GM18870 (cell line): ENCODE measurements at regions not wholly inside any gene's neighbourhood (a gene's known extent, or its start where the extent isn't known, plus 50 kb on each side); places are given as distances from the start of the nearest gene placed in this dataset.
A peak's percentile ranks its signal among the peaks of the same experiment; 100 is the strongest.

Experiments used
- ATAC-seq: cut with Tn5 transposase; IDR thresholded peaks from one replicate; pipeline ENCODE4 v1.9.1; 2021; ENCODE audit warnings: moderate library complexity; ENCODE audit not compliant: unreplicated experiment

- ATAC-seq: no peak
These were observed 212.0 kb downstream of the DMRT2 start for GRCh38 chr9:1261879-1262766.

- ATAC-seq: peak; percentile 95
These were observed 217.0 kb downstream of the DMRT2 start for GRCh38 chr9:1267141-1267570.

- no peak for ATAC-seq
These were observed 217.4 kb downstream of the DMRT2 start for GRCh38 chr9:1267581-1267980.

GRCh38 chr9:1269533-1270315 lies 219.6 kb downstream of the DMRT2 start:
- no peak for ATAC-seq

- no peak for ATAC-seq
These were observed 221.2 kb downstream of the DMRT2 start for GRCh38 chr9:1271367-1271766.

- no peak for ATAC-seq
These were observed 221.6 kb downstream of the DMRT2 start for GRCh38 chr9:1271786-1272185.

- ATAC-seq: no peak
These were observed 222.3 kb downstream of the DMRT2 start for GRCh38 chr9:1272488-1272887.

- ATAC-seq: peak; percentile 49
These were observed 223.7 kb downstream of the DMRT2 start for GRCh38 chr9:1273859-1274258.

GRCh38 chr9:1274334-1274733 lies 224.2 kb downstream of the DMRT2 start:
- ATAC-seq: no peak

GRCh38 chr9:1276474-1276873 lies 226.3 kb downstream of the DMRT2 start:
- no peak for ATAC-seq

- no peak for ATAC-seq
These were observed 234.6 kb downstream of the DMRT2 start for GRCh38 chr9:1284727-1285126.

- ATAC-seq: no peak
These were observed 235.4 kb downstream of the DMRT2 start for GRCh38 chr9:1285526-1285925.

- no peak for ATAC-seq
These were observed 242.2 kb downstream of the DMRT2 start for GRCh38 chr9:1292384-1292783.

GRCh38 chr9:1294641-1295258 lies 244.6 kb downstream of the DMRT2 start:
- no peak for ATAC-seq

- ATAC-seq: no peak
These were observed 246.2 kb downstream of the DMRT2 start for GRCh38 chr9:1296331-1296730.

GRCh38 chr9:1298046-1298445 lies 247.9 kb downstream of the DMRT2 start:
- ATAC-seq: no peak

GRCh38 chr9:1300941-1301340 lies 250.8 kb downstream of the DMRT2 start:
- no peak for ATAC-seq

GRCh38 chr9:1303932-1304331 lies 253.8 kb downstream of the DMRT2 start:
- no peak for ATAC-seq

GRCh38 chr9:1311462-1312042 lies 261.4 kb downstream of the DMRT2 start:
- no peak for ATAC-seq

- no peak for ATAC-seq
These were observed 269.3 kb downstream of the DMRT2 start for GRCh38 chr9:1319436-1319835.

GRCh38 chr9:1320051-1320557 lies 269.9 kb downstream of the DMRT2 start:
- ATAC-seq: no peak
